NCI-H524 treated with DMSO at 0.1 percent for 48 hours (cell line): ENCODE measurements at regions not wholly inside any gene's neighbourhood (a gene's known extent, or its start where the extent isn't known, plus 50 kb on each side); places are given as distances from the start of the nearest gene placed in this dataset.

Experiments used
- DNase-seq: peaks from one replicate; lab custom pipeline; 2025; lab: John Stamatoyannopoulos, UW

- DNase-seq = no peak
These were observed 159.1 kb upstream of the USP24 start for GRCh38 chr1:55374216-55374615.

GRCh38 chr1:55369474-55369873 lies 154.3 kb upstream of the USP24 start:
- DNase-seq = no peak

- DNase-seq = no peak
These were observed 153.5 kb upstream of the USP24 start for GRCh38 chr1:55368698-55369097.

- no peak for DNase-seq
These were observed 152.1 kb upstream of the USP24 start for GRCh38 chr1:55367273-55367672.

- no peak for DNase-seq
These were observed 149.1 kb upstream of the USP24 start for GRCh38 chr1:55364216-55364615.

GRCh38 chr1:55363268-55363667 lies 148.1 kb upstream of the USP24 start:
- DNase-seq = no peak

- DNase-seq = no peak
These were observed 147.4 kb upstream of the USP24 start for GRCh38 chr1:55362558-55362957.

GRCh38 chr1:55359611-55360010 lies 144.4 kb upstream of the USP24 start:
- DNase-seq = no peak

GRCh38 chr1:55358581-55358980 lies 143.4 kb upstream of the USP24 start:
- no peak for DNase-seq

GRCh38 chr1:55355549-55355948 lies 140.4 kb upstream of the USP24 start:
- DNase-seq = no peak

- DNase-seq = no peak
These were observed 138.8 kb upstream of the USP24 start for GRCh38 chr1:55353707-55354620.

- DNase-seq = no peak
These were observed 137.6 kb upstream of the USP24 start for GRCh38 chr1:55352811-55353180.

- DNase-seq = no peak
These were observed 137.1 kb upstream of the USP24 start for GRCh38 chr1:55352080-55352810.

- no peak for DNase-seq
These were observed 133.2 kb upstream of the USP24 start for GRCh38 chr1:55348356-55348755.

GRCh38 chr1:55347866-55348265 lies 132.7 kb upstream of the USP24 start:
- no peak for DNase-seq

GRCh38 chr1:55347041-55347440 lies 131.9 kb upstream of the USP24 start:
- no peak for DNase-seq

GRCh38 chr1:55346586-55346985 lies 131.4 kb upstream of the USP24 start:
- no peak for DNase-seq

GRCh38 chr1:55339681-55340080 lies 124.5 kb upstream of the USP24 start:
- DNase-seq = no peak

GRCh38 chr1:55338448-55338820 lies 123.3 kb upstream of the USP24 start:
- DNase-seq = peak; percentile 88

GRCh38 chr1:55337801-55338447 lies 122.8 kb upstream of the USP24 start:
- peak; percentile 60 for DNase-seq

GRCh38 chr1:55334797-55335196 lies 119.6 kb upstream of the USP24 start:
- no peak for DNase-seq

GRCh38 chr1:55334160-55334559 lies 119.0 kb upstream of the USP24 start:
- DNase-seq = no peak

GRCh38 chr1:55333461-55333860 lies 118.3 kb upstream of the USP24 start:
- no peak for DNase-seq
